ENCODE measurements at regions not wholly inside any gene's neighbourhood (a gene's known extent, or its start where the extent isn't known, plus 50 kb on each side); places are given as distances from the start of the nearest gene placed in this dataset.
"Not testable (repeated sequence)": the region's sequence is repeated elsewhere in the genome, so short reads cannot be mapped to it uniquely, and the experiment has no call there.

DNA sequence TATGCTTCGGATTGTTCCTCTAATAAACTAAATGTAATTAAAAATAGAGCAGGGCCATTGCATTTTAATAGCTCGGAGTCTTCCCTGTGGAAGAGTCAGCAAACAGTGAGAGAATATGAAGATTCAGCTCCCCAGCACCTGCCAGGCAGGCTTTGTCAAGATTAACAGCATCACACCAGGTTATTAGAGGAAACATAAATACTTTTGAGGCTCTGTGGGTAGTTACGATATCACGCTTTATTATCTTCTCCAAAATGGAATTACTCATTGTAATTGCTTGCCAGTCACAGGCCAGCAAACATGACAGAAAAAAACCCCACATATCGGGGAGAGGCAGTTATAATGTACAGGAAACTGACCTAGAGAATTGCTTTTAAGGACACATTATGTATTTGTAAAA, 303.9 kb downstream of the CPS1 start:
- DNase-seq (ENCODE audit: extremely low read depth in 1 of 2, low read depth in 1 of 2), result no peak

DNA sequence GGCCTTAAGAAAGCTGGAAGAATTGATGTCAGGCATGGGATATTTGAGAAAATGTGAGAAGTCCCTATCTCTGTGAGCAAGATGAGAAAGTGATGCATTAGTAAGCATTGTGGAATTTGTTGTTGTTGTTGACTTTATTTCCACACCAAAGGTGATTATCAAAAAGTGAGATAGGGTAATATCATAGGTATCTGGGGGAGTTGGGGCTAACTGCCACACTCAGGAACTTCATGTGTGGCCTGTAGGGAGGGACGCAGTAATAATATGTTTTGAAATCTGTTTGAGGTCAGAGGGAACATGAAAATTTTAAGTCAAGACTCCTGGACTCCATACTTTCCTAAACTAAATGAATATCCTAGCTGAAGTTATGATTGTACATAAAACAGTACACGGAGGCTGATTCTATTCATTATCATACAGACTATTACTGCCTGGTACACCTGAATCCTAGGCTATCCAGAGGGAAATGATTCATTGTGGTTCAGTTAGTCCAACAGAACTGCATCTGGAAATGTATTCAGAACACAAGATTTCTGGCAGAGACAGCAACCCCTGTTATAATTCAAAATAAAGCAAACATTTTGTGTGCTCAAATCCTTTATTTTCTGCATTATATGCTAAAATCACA, 304.8 kb downstream of the CPS1 start:
- DNase-seq (ENCODE audit: extremely low read depth in 1 of 2, low read depth in 1 of 2), result no peak

DNA sequence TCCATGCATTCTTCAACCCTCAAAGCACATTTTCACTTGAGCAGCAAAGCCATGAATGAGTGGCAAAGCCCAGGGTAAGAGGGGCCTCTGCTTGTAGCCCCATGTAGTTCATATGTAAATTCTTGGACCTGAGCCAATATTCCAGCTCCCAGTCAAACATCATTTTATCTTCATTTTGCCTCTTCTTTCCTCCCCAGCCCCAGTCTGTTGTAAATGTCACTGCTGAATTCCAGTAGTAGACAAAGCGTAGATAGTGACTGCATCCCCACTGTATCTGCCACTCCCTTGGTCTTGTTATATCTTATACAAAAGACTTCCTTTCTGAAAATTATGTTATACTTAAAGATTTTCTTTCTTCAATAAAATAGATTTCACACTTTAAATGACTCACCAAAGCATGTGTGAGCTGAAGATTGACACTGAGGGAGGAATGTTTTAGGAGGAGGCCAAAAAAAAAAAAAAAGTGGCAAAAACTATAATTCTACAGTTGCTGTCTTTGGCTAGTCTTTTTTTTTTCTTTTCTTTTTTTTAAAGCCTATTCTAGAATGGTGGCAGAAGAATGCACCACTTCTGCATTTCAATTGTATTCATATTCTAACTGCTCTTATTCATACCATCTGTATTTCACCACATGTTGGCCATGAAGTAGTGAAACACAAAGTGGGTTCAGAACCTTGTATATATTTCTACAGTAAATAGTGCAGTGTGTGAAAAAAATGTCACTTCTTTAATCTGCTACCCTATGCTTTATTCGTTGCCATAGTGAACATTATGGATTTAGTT, 306.1 kb downstream of the CPS1 start:
- DNase-seq (ENCODE audit: extremely low read depth in 1 of 2, low read depth in 1 of 2), result no peak

DNA sequence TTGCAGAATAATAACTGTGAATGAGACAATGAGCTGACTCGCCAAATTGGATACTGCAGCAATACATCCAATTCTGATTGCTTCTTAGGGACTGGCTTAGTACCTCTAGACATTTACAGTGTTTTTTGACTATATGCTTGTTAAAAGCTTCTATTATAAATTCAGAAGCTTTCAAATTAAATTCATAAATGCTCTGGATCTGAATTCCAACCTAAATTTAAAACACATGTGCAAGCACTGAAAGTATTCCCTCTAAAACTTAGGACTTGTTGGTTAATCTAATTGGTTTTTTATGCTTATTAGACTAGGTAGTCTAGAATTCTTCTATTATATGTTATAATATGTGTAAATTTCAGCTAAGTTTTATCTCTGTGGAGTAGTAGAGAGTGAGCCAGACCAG, 306.9 kb downstream of the CPS1 start:
- no peak for DNase-seq (ENCODE audit: extremely low read depth in 1 of 2, low read depth in 1 of 2)

DNA sequence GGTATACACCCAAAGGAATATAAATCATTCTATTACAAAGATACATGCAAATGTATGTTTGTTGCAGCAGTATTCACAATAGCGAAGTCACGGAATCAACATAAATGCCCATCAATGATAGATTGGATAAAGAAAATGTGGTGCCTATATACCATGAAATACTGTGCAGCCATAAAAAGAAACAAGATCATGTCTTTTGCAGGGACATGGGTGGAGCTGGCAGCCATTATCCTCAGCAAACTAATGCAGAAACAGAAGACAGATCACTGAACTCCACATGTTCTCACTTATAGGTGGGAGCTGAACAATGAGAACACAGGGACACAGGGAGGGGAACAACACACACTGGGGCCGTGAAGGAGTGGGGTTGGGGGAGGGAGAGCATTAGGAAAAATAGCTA, 315.2 kb downstream of the CPS1 start:
- not testable (repeated sequence) for DNase-seq (ENCODE audit: extremely low read depth in 1 of 2, low read depth in 1 of 2)

DNA sequence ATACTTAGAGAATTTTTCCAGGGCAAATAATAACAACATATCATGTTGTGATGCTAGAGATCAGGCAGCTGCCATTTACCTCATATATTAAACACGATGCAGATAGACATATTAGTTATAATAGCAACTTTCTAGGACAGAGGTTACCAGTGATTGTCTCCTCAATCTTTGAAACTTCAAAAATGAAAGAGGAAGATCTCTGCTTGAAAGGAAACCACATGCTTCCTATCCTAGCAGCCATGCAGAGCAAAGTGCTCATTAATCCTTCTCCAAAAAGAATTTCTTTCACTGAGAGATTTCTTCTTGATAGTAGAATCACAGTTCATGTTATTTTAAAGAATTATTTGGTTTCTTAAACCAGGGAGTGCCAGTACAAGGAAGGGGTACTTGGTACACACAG, 317.2 kb downstream of the CPS1 start:
- DNase-seq (ENCODE audit: extremely low read depth in 1 of 2, low read depth in 1 of 2), result no peak

DNA sequence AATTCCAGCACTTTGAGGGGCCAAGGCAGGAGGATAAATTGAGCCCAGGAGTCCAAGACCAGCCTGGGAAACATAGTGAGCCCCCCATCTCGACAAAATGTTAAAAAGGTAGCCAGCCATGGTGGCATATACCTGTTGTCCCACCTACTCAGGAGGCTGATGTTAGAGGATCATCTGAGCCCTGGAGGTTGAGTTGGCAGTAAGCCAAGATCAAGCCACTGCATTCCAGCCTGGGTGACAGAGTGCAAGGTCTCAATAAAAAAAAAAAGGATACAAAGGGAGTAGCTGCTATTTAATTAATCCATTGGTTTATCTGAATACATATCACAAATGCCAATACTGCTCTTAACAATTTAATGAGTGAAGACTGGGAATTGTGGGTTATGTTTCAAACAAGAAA, 327.8 kb downstream of the CPS1 start:
- no peak for DNase-seq (ENCODE audit: extremely low read depth in 1 of 2, low read depth in 1 of 2)

DNA sequence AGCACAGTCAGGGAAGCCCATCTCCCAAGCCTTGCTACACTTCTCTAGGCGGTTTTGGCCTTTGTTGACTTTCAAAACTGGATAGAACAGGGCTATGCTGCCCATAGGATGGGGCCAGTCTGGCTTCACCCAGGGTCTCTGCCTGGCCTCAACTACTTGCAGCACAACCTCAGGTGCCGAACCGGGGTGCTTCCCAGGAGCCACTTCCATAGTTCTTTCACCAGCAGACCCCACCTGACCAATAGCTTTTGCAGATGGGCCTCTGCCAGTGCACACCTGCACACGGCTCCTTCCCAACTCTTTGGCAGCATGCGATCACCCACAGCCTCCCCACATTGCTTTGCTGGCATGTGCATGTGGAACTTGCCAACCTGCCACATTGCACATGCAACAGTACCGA, 331.6 kb downstream of the CPS1 start:
- DNase-seq (ENCODE audit: extremely low read depth in 1 of 2, low read depth in 1 of 2), result no peak

DNA sequence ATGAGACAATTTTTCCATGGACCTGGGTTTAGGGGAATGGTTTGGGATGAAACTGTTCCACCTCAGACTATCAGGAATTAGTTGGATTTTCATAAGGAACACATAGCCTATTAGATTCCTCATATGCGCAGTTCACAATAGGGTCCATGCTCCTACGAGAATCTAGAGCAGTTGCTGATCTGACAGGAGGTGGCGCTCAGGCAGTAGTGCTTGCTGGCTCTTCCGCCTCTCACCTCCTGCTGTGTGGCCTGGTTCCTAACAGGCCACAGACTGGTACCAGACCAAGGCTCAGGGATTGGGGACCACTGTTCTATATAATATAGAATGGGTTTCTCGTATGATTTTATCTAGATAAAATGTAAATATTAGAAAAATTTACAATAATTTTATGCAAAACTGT, 338.7 kb downstream of the CPS1 start:
- DNase-seq (ENCODE audit: extremely low read depth in 1 of 2, low read depth in 1 of 2), result no peak

DNA sequence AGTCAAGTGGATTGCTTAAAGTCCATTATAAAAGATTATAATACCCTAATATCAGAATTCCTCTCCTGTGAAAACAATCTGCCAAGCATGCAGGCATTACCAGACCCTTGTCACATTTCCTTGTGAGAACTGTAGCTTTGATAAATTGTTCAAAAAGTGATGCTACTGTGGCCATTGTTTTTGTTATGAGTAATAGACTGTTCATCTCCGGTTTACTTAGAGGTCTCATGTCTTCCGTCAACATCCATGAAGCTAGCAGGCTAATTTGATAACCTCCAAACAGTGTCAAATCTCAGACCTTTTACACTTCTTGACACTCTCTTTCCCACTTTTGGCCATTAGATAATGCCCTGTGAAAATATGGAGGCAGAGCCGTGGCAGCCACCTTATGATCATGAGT, 342.7 kb downstream of the CPS1 start:
- no peak for DNase-seq (ENCODE audit: extremely low read depth in 1 of 2, low read depth in 1 of 2)

DNA sequence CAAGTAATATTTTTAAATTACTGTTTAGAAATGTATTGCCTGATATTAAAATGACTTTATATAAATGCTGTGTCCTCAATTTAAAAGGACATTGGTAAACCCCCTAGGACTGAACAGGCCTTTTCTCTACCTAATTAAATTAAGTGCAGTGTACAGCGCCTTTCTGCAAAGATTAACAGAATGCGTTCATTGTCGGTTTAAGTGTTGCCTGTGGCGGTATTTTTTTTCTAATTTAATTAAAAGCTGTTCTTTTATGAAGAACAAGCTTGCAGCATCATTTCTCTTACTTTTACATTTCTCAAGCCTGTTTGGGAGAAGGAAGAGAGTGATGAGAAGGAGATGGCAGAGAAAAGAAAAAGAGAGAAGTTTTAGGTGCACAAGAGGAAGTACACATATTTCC, 344.9 kb downstream of the CPS1 start:
- DNase-seq (ENCODE audit: extremely low read depth in 1 of 2, low read depth in 1 of 2), result no peak

DNA sequence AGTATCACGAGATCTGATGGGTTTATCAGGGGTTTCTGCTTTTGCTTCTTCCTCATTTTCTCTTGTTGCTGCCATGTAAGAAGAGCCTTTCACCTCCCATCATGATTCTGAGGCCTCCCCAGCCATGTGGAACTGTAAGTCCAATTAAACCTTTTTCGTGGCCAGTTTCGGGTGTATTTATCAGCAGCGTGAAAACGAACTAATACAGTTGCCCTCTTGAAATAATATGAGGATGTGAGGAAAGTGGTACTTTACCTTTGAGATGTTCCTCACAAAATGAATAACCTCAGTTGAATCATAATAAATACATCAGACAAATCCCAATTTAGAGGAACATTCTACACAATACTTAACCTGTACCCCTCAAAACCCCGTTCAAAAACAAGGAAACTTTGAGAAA, 356.4 kb downstream of the CPS1 start:
- DNase-seq (ENCODE audit: extremely low read depth in 1 of 2, low read depth in 1 of 2), result no peak

DNA sequence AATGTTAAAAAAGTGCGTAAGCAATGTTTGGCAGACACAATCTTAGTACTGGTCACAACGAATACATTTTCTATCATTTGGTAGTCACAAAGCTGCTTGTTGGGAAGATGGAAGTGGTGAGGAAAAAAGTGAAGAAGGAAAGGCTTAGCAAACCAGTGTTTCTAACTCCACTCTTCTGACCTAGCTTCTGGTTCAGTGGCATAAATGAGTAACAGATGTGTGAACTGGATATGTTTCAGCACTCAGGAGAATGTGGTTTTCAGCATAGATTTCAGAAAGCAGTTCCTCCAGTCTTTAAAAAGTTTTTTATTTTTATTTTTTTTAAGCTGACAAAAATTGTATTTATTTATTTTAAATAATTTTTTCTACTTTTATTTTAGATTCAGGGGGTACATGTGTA, 357.1 kb downstream of the CPS1 start:
- no peak for DNase-seq (ENCODE audit: extremely low read depth in 1 of 2, low read depth in 1 of 2)

DNA sequence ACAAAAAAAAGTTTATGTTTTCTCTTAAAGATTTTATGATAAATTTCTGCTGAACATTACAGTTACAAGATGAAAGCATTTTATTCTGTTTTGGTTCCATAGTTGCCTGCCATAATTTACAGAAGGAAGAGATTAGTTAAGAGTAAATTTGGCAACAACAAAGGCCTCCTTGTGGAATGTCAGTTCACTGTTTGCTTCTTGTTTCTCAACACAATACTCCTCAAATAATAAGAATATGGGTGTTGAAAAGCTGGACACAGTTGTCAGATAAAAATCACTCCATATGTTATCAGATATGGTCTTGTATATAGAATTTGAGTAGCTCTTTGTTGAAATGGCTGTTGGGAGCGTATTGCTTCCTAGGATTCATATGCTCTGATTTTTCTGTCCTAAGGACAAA, 359.5 kb downstream of the CPS1 start:
- no peak for DNase-seq (ENCODE audit: extremely low read depth in 1 of 2, low read depth in 1 of 2)

DNA sequence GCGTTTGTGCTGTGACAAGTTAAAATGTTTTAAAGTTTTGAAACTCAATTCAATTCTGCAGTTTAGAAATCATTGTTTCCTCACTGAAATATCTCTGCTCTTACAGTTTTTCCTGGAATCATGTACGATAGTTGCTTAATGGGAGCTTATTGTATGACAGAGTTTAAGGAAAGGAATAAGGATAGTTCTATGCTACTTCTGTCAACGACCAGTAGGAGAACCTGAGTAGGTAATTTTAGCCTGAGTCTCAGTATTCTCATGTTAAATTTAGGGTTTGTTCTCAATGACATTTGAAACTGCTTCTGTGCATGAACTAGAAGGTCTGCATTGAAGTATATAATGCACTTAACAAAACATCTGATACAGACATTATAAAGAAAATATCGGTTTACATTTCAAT, 361.1 kb downstream of the CPS1 start:
- no peak for DNase-seq (ENCODE audit: extremely low read depth in 1 of 2, low read depth in 1 of 2)

DNA sequence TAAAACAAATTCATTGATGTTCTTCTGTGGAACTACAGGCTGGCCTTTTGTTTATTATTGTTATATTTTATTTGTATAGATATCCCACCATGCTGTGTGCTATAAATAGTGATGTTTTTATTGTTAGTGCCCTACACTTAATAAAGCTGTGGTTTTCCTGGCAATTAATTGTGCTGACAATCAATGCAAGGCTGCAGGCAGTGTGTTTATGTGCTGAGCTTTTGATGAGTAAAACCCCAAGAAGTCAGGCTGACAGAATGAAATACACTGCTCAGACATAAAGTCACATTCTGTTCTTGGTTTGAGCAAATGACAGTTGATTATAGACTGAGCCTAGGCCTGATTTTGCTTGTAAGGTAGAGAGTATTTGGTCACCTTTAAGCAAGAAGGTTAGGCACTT, 362.7 kb downstream of the CPS1 start:
- no peak for DNase-seq (ENCODE audit: extremely low read depth in 1 of 2, low read depth in 1 of 2)

DNA sequence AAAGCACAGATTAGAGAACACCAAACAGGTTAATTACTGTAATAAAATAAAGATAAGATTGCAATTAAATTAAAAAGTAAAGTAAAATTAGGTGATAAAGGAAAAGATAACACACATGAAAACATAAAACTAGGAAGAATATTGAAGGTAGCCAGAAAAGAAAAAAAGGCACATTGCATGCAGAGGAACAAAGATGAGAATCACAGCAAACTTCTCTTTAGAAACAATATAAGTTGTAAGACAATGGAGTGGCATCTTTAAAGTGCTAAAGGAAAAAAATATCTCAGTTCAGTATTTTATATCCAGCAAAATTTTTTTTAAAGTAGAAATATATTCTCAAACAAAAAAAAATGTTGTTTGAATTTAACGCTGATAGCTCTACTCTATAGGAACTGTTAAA, 366.0 kb downstream of the CPS1 start:
- no peak for DNase-seq (ENCODE audit: extremely low read depth in 1 of 2, low read depth in 1 of 2)

DNA sequence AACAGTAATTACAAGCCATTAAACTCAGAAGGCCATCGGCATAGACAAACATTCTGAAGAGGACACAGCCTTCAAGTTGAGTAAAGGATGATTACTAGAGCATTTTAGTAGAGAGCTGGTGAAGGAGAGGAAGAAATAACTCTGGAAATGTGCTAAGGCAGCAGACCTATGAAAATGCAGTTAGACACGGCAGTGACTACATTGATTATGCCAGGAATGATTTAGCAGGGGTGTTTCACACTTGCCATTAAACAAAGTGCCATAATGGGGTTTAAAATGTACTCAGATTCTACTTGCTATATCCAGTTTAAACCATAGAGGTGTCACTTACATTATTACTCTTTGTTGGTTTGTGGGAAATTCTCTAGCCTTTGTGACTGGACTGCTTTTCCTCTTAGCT, 372.3 kb downstream of the CPS1 start:
- DNase-seq (ENCODE audit: extremely low read depth in 1 of 2, low read depth in 1 of 2), result no peak

DNA sequence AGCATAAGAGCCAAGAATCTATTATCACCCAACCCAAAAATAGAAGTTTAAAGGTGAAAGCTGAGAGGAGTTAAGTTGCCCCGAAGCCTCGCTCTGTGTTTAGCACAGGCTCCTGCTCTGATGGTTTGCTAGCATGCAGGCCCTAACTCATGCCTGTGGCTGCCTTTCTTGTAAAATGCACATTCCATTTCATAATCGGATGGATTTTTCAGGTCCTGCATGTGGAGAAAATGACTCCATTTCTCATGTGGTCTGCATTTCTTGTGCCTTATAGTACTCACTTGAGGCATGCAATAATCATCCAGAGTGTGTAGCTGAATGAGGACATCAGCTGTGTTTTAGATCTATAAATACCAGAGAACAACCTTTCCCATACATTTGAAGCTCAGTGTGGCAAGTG, 381.8 kb downstream of the CPS1 start:
- no peak for DNase-seq (ENCODE audit: extremely low read depth in 1 of 2, low read depth in 1 of 2)

DNA sequence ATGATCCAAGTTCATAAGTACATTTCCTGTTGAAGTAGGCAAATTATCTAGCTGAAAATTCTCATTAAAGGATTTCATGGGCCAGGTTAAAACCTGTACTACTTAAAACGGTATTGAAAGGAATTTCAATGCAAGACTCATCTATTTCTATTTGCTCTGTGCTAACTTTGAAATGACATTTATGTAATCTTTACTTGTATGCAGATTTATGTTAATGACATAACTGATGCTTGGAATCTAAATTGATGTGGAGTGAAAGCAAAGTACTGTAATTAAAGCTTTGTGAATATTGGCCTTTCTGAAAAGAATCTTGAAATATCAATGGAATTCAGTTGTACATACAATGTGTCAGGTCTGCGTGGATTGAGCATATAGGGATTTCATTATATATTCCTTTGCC, 390.0 kb downstream of the CPS1 start:
- no peak for DNase-seq (ENCODE audit: extremely low read depth in 1 of 2, low read depth in 1 of 2)

DNA sequence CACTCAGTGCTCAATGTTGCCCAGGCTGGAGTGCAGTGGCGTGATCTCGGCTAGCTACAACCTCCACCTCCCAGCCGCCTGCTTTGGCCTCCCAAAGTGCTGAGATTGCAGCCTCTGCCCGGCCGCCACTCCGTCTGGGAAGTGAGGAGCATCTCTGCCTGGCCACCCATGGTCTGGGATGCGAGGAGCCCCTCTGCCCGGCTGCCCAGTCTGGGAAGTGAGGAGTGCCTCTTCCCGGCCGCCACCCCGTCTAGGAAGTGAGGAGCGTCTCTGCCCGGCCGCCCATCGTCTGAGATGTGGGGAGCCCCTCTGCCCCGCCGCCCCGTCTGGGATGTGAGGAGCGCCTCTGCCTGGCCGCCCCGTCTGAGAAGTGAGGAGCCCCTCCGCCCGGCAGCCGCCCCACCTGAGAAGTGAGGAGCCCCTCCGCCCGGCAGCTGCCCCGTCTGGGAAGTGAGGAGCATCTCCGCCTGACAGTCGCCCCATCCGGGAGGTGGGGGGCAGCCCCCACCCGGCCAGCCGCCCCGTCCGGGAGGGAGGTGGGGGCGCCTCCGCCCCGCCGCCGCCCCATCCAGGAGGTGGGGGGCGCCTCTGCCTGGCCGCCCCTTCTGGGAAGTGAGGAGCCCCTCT, 394.1 kb downstream of the CPS1 start:
- not testable (repeated sequence) for DNase-seq (ENCODE audit: extremely low read depth in 1 of 2, low read depth in 1 of 2)

DNA sequence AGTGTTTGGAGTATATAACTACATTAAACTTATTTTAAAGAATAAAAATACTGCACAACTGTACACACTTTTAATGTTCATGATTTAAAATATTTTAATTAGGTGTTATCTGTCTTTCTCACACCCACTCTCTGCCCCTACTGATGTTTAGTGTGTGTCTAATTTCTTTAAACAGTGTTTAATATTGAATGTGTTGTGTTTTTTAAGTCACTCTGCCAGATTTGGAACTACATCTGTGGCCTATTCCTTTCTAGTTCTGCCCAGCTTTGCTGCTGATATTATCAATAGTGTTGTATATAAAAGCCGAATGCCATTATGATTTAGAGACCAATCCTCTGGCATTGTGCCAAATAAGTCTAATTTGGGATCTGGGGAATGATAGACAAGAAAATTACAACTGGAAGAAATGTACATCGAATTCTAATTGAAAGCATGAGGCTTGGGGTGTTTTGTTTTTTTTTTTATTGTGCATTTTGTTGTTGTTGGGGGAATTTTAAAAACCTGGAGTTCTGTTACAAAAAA, 398.0 kb downstream of the CPS1 start:
- no peak for DNase-seq (ENCODE audit: extremely low read depth in 1 of 2, low read depth in 1 of 2)

Measured in stimulated activated CD8-positive, alpha-beta memory T cell treated with anti-CD3 and anti-CD28 coated beads, Interleukin-7, amount 100 ng/mL, for 48 hours (primary cell).